ENCODE measurements at regions not wholly inside any gene's neighbourhood (a gene's known extent, or its start where the extent isn't known, plus 50 kb on each side); places are given as distances from the start of the nearest gene placed in this dataset.

DNA sequence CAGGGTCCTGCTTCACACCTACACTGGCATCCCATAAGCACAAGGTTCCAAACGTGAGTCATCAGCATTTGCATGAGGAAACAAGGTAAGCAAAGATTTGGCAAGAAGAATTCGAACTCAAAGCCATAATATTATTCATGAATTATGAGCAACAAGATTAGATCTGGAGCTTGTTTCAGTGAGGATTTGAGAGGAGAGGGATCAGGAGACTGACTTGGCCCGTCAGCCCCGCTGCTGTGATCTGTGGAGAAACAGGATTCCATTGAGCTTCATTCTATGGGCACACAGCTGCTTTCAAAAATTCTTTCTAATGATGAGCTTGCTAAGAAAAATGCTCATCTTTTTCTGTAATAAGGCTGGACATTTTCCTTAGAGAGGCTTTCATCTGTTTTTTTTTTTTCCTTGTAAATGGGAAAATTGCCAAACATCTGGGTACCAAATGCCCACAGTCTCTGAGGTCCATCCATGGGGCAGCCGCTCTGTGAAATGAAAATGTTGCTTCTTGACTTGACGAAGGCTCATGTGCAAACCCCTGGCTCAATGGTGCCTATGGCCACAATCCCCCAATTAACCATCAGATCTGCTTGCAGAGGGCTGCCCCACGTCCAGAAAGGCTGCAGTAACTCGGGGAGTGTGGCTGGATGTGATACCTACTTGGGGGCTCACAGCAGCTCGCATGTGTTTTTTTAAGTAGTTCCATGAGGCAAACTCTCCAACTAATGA, 179.3 kb downstream of the TMEM18 start:
- Histone ChIP-seq H4K20me1 (ENCODE audit: insufficient read depth) (no peaks in the 10 kb centered on the region), H3K36me3 (ENCODE audit: low read depth) (no peaks in the 10 kb centered on the region), H3K27me3 (ENCODE audit: insufficient read depth, low read depth) (peaks cover 85% of the 10 kb centered on the region), H3K9me2 (ENCODE audit: insufficient read depth) (no peaks in the 10 kb centered on the region), H3K27ac (no peak overlapping the region), H3K9me3 (ENCODE audit: insufficient read depth, low read depth) (no peaks in the 10 kb centered on the region), H3F3A (ENCODE audit: insufficient read depth, low read depth) (no peaks in the 10 kb centered on the region), H3K79me2 (ENCODE audit: low read depth) (no peaks in the 10 kb centered on the region), H3K4me3 (no peak overlapping the region), H2AFZ (no peak overlapping the region), H3K4me1 (replicated peaks; ENCODE audit: insufficient read depth) (no peaks in the 10 kb centered on the region), H3K4me2 (no peak overlapping the region)
- no TSS peak for BruUV-seq (replicated peaks)
- ChIA-PET POLR2A (ENCODE audit: unreplicated experiment) (no interaction called here), CTCF (no interaction called here)
- intact Hi-C loops (cut with micrococcal nuclease; ENCODE audit: unreplicated experiment), result no loop called here
- no peak for DNase-seq
- TF ChIP-seq EZH2 (IDR thresholded peaks at IDR 0.05; ENCODE audit: low read depth), result no peak
- TF ChIP-seq, protein P1, sequence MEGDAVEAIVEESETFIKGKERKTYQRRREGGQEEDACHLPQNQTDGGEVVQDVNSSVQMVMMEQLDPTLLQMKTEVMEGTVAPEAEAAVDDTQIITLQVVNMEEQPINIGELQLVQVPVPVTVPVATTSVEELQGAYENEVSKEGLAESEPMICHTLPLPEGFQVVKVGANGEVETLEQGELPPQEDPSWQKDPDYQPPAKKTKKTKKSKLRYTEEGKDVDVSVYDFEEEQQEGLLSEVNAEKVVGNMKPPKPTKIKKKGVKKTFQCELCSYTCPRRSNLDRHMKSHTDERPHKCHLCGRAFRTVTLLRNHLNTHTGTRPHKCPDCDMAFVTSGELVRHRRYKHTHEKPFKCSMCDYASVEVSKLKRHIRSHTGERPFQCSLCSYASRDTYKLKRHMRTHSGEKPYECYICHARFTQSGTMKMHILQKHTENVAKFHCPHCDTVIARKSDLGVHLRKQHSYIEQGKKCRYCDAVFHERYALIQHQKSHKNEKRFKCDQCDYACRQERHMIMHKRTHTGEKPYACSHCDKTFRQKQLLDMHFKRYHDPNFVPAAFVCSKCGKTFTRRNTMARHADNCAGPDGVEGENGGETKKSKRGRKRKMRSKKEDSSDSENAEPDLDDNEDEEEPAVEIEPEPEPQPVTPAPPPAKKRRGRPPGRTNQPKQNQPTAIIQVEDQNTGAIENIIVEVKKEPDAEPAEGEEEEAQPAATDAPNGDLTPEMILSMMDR (conservative IDR thresholded peaks at IDR 0.05), result no peak

- Histone ChIP-seq H3F3A (ENCODE audit: insufficient read depth, low read depth) (no peaks in the 10 kb centered on the region), H3K27me3 (ENCODE audit: insufficient read depth, low read depth) (peaks cover 88% of the 10 kb centered on the region), H3K9me2 (ENCODE audit: insufficient read depth) (no peaks in the 10 kb centered on the region), H2AFZ (no peak overlapping the region), H3K36me3 (ENCODE audit: low read depth) (no peaks in the 10 kb centered on the region), H4K20me1 (ENCODE audit: insufficient read depth) (no peaks in the 10 kb centered on the region), H3K4me1 (replicated peaks; ENCODE audit: insufficient read depth) (no peaks in the 10 kb centered on the region), H3K27ac (no peak overlapping the region), H3K79me2 (ENCODE audit: low read depth) (no peaks in the 10 kb centered on the region), H3K4me2 (no peak overlapping the region), H3K9me3 (ENCODE audit: insufficient read depth, low read depth) (no peaks in the 10 kb centered on the region), H3K4me3 (no peak overlapping the region)
- no peak for TF ChIP-seq EZH2 (IDR thresholded peaks at IDR 0.05; ENCODE audit: low read depth)
- TF ChIP-seq, protein P1 (conservative IDR thresholded peaks at IDR 0.05), result no peak
- intact Hi-C loops (cut with micrococcal nuclease; ENCODE audit: unreplicated experiment), result no loop called here
- ChIA-PET POLR2A (ENCODE audit: unreplicated experiment) (no interaction called here), CTCF (no interaction called here)
- BruUV-seq (replicated peaks), result no TSS peak
- DNase-seq, result no peak
Measured at GRCh38 chr2:496729-497128, 180.5 kb downstream of the TMEM18 start.

- Histone ChIP-seq H3K79me2 (ENCODE audit: low read depth) (no peaks in the 10 kb centered on the region), H3K27ac (no peak overlapping the region), H3K4me1 (replicated peaks; ENCODE audit: insufficient read depth) (no peaks in the 10 kb centered on the region), H3K27me3 (ENCODE audit: insufficient read depth, low read depth) (peaks cover 87% of the 10 kb centered on the region), H4K20me1 (ENCODE audit: insufficient read depth) (no peaks in the 10 kb centered on the region), H3K36me3 (ENCODE audit: low read depth) (no peaks in the 10 kb centered on the region), H3K4me3 (no peak overlapping the region), H3F3A (ENCODE audit: insufficient read depth, low read depth) (no peaks in the 10 kb centered on the region), H3K9me3 (ENCODE audit: insufficient read depth, low read depth) (no peaks in the 10 kb centered on the region), H2AFZ (no peak overlapping the region), H3K9me2 (ENCODE audit: insufficient read depth) (no peaks in the 10 kb centered on the region), H3K4me2 (no peak overlapping the region)
- ChIA-PET CTCF (no interaction called here), POLR2A (ENCODE audit: unreplicated experiment) (no interaction called here)
- TF ChIP-seq, protein P1 (conservative IDR thresholded peaks at IDR 0.05), result no peak
- TF ChIP-seq EZH2 (IDR thresholded peaks at IDR 0.05; ENCODE audit: low read depth), result no peak
- BruUV-seq (replicated peaks), result no TSS peak
- no peak for DNase-seq
- intact Hi-C loops (cut with micrococcal nuclease; ENCODE audit: unreplicated experiment), result no loop called here
Measured at GRCh38 chr2:495745-496275, 181.4 kb downstream of the TMEM18 start.
